H9 (cell line): ENCODE measurements at regions not wholly inside any gene's neighbourhood (a gene's known extent, or its start where the extent isn't known, plus 50 kb on each side); places are given as distances from the start of the nearest gene placed in this dataset.

Experiments used
- DNase-seq: peaks from one replicate; pipeline ENCODE4 v3.0.0-alpha.2; 2017
- H2AFZ ChIP-seq: one replicate; pipeline ENCODE4 v1.6.1; 2013; ENCODE audit warnings: mild to moderate bottlenecking, low read length, control low read depth, moderate library complexity
- H2AK5ac ChIP-seq: 2 replicates; pipeline ENCODE4 v1.6.1; 2013; ENCODE audit warnings: low read length, control low read depth, mixed read lengths; ENCODE audit not compliant: insufficient read length
- H2BK120ac ChIP-seq: one replicate; pipeline ENCODE4 v1.6.1; 2013; ENCODE audit warnings: low read depth, mild to moderate bottlenecking, low read length, control low read depth, inconsistent platforms; ENCODE audit not compliant: poor library complexity, severe bottlenecking
- H2BK12ac ChIP-seq: 2 replicates; pipeline ENCODE4 v1.6.1; 2013; ENCODE audit warnings: low read length, control low read depth, mixed read lengths, low read depth; ENCODE audit not compliant: insufficient read length
- H2BK15ac ChIP-seq: 2 replicates; pipeline ENCODE4 v1.6.1; 2013; ENCODE audit warnings: low read depth, low read length, control low read depth
- H2BK20ac ChIP-seq: one replicate; pipeline ENCODE4 v1.6.1; 2013; ENCODE audit warnings: low read depth, mild to moderate bottlenecking, low read length, control low read depth, inconsistent platforms; ENCODE audit not compliant: poor library complexity, severe bottlenecking
- H2BK5ac ChIP-seq: 2 replicates; pipeline ENCODE4 v1.6.1; 2013; ENCODE audit warnings: low read length, control low read depth, mixed read lengths; ENCODE audit not compliant: insufficient read length
- H3K14ac ChIP-seq: 2 replicates; pipeline ENCODE4 v1.6.1; 2013; ENCODE audit warnings: low read length, control low read depth; ENCODE audit not compliant: insufficient read depth
- H3K18ac ChIP-seq: 2 replicates; pipeline ENCODE4 v1.6.1; 2013; ENCODE audit warnings: low read depth, mild to moderate bottlenecking, mixed read lengths, low read length, control low read depth; ENCODE audit not compliant: insufficient read length
- H3K23ac ChIP-seq: 2 replicates; pipeline ENCODE4 v1.6.1; 2013; ENCODE audit warnings: low read length, control low read depth, mixed read lengths, low read depth; ENCODE audit not compliant: insufficient read length
- H3K23me2 ChIP-seq: 2 replicates; pipeline ENCODE4 v1.6.1; 2013; ENCODE audit warnings: low read depth, mild to moderate bottlenecking, mixed read lengths, low read length, control low read depth; ENCODE audit not compliant: insufficient read length, poor library complexity, severe bottlenecking
- H3K27ac ChIP-seq: 2 replicates; pipeline ENCODE4 v1.5.1; 2013; ENCODE audit warnings: low read length, control low read depth, mixed read lengths, low read depth; ENCODE audit not compliant: insufficient read length
- H3K27me3 ChIP-seq: 2 replicates; pipeline ENCODE4 v1.6.1; 2013; ENCODE audit warnings: low read length, control low read depth, inconsistent platforms; ENCODE audit not compliant: insufficient read depth
- H3K4ac ChIP-seq: 2 replicates; pipeline ENCODE4 v1.6.1; 2013; ENCODE audit warnings: low read depth, mild to moderate bottlenecking, control low read depth, inconsistent platforms, low read length, moderate library complexity
- H3K4me1 ChIP-seq: 2 replicates; pipeline ENCODE4 v1.6.1; 2013; ENCODE audit warnings: low read length, control low read depth, inconsistent platforms; ENCODE audit not compliant: insufficient read depth
- H3K4me2 ChIP-seq: 2 replicates; pipeline ENCODE4 v1.6.1; 2013; ENCODE audit warnings: low read length, control low read depth, mixed read lengths; ENCODE audit not compliant: insufficient read length, insufficient read depth
- H3K56ac ChIP-seq: 2 replicates; pipeline ENCODE4 v1.6.1; 2013; ENCODE audit warnings: low read depth, mild to moderate bottlenecking, mixed read lengths, low read length, control low read depth; ENCODE audit not compliant: insufficient read length
- H3K79me1 ChIP-seq: 2 replicates; pipeline ENCODE4 v1.6.1; 2013; ENCODE audit warnings: low read depth, mild to moderate bottlenecking, moderate library complexity, low read length, control low read depth, inconsistent platforms; ENCODE audit not compliant: insufficient read depth, poor library complexity, severe bottlenecking
- H3K79me2 ChIP-seq: 2 replicates; pipeline ENCODE4 v1.6.1; 2013; ENCODE audit warnings: low read length, control low read depth, inconsistent platforms; ENCODE audit not compliant: insufficient read depth
- H3K9ac ChIP-seq: 2 replicates; pipeline ENCODE4 v1.6.1; 2013; ENCODE audit warnings: low read length, control low read depth, mixed read lengths; ENCODE audit not compliant: insufficient read length; ENCODE audit errors: extremely low read depth
- H3K9me3 ChIP-seq: one replicate; pipeline ENCODE4 v1.6.1; 2013; ENCODE audit warnings: low read depth, low read length, inconsistent platforms; ENCODE audit not compliant: control insufficient read depth
- H3T11ph ChIP-seq: one replicate; pipeline ENCODE4 v1.6.1; 2013; ENCODE audit warnings: mild to moderate bottlenecking, low read length, control low read depth, inconsistent platforms
- H4K20me1 ChIP-seq: one replicate; pipeline ENCODE4 v1.6.1; 2013; ENCODE audit not compliant: control insufficient read depth, insufficient read length, insufficient read depth
- H4K5ac ChIP-seq: 2 replicates; pipeline ENCODE4 v1.6.1; 2013; ENCODE audit warnings: low read depth, mild to moderate bottlenecking, mixed read lengths, low read length, control low read depth; ENCODE audit not compliant: insufficient read length
- H4K8ac ChIP-seq: replicated peaks from 2 replicates; pipeline ENCODE4 v1.6.1; 2013; ENCODE audit warnings: low read length, control low read depth, mixed read lengths, low read depth; ENCODE audit not compliant: insufficient read length
- H4K91ac ChIP-seq: 2 replicates; pipeline ENCODE4 v1.6.1; 2013; ENCODE audit warnings: low read depth, mild to moderate bottlenecking, moderate library complexity, mixed read lengths, low read length, control low read depth; ENCODE audit not compliant: insufficient read length
- H3K27ac Mint-ChIP-seq, 3 experiments: 2 replicates in 2 of 3; 3 replicates in 1 of 3; pipeline ENCODE4 v1.8.0; 2020 to 2021; ENCODE audit warnings: mixed read lengths in 3 of 3, mild to moderate bottlenecking in 1 of 3, moderate library complexity in 1 of 3
- H3K27me3 Mint-ChIP-seq: 2 replicates; pipeline ENCODE4 v1.8.0; 2021; ENCODE audit warnings: low read depth, mild to moderate bottlenecking, moderate library complexity, mixed read lengths
- H3K36me3 Mint-ChIP-seq, 3 experiments: 2 replicates in 2 of 3; 3 replicates in 1 of 3; pipeline ENCODE4 v1.8.0; 2020 to 2021; ENCODE audit warnings: low read depth in 3 of 3, mixed read lengths in 3 of 3; ENCODE audit not compliant: insufficient read depth in 1 of 3
- H3K4me1 Mint-ChIP-seq, 2 experiments: 2 replicates each; pipeline ENCODE4 v1.8.0; 2020; ENCODE audit warnings: mixed read lengths in 2 of 2
- H3K4me3 Mint-ChIP-seq, 2 experiments: 2 replicates in 1 of 2; 3 replicates in 1 of 2; pipeline ENCODE4 v1.8.0; 2020 to 2021; ENCODE audit warnings: mild to moderate bottlenecking in 2 of 2, mixed read lengths in 2 of 2, moderate library complexity in 1 of 2
- H3K9me3 Mint-ChIP-seq, 2 experiments: 2 replicates in 1 of 2; 3 replicates in 1 of 2; pipeline ENCODE4 v1.8.0; 2020; ENCODE audit warnings: mild to moderate bottlenecking in 2 of 2, mixed read lengths in 2 of 2, moderate library complexity in 1 of 2
- WGBS: extraction: QIAGEN DNeasy Blood & Tissue Kit; methylation state at CpG from one replicate; pipeline ENCODE4 v1.1.7; 2013; ENCODE audit warnings: missing lambda C conversion rate, low lambda C conversion rate, mixed read lengths; ENCODE audit not compliant: insufficient read length; ENCODE audit errors: extremely low coverage; 5-methylcytosine and 5-hydroxymethylcytosine counted together
- TF ChIP-seq, protein P1 (sequence below): fragments of 200-600 bp; sonication (generic); conservative IDR thresholded peaks from 3 replicates; pipeline ENCODE4 v1.8.0; 2021; ENCODE audit warnings: antibody characterized with exemption, mild to moderate bottlenecking

DNA sequence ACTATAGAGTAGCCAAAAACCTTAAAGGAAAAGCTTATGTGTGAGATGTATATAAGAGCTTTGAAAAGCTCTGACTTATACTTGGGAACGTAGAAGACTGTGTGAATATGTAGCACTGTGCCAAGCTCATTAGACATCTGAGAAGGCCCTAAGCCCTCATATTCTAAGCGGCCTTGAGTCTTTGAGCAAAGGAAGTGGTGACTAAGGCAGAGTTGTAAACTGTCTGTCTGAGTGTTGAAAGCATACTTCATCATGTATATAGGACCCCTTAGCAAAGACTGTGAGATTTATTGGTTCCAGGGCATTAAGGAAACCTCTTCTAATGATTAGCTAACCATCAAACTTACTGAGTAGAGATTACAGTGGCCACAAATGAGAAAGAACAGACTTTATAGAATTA, 153.3 kb upstream of the LYPLAL1 start:
- no peak overlapping the region for H3K4me2 ChIP-seq
- Mint-ChIP-seq H3K36me3 (no peaks in the 10 kb centered on the region), H3K9me3 (no peaks in the 10 kb centered on the region), H3K4me1 (peaks cover 4 to 11% of the 10 kb centered on the region in 2 experiments; a peak in 2 of 4 replicates), H3K4me3 (no peak overlapping the region), H3K27me3 (no peaks in the 10 kb centered on the region), H3K27ac (no peak overlapping the region)
- H3T11ph ChIP-seq, result no peak overlapping the region
- H3K14ac ChIP-seq, result no peak overlapping the region
- H3K27me3 ChIP-seq, result no peaks in the 10 kb centered on the region
- H3K23me2 ChIP-seq, result no peaks in the 10 kb centered on the region
- H3K9ac ChIP-seq, result no peak overlapping the region
- H2AFZ ChIP-seq, result no peak overlapping the region
- H3K27ac ChIP-seq, result no peak overlapping the region
- no peak overlapping the region for H2BK5ac ChIP-seq
- H3K4ac ChIP-seq, result no peak overlapping the region
- H2BK12ac ChIP-seq, result no peak overlapping the region
- no peak overlapping the region for H2AK5ac ChIP-seq
- no CpG with 5 or more reads among the region's 2 CpGs for WGBS
- H4K91ac ChIP-seq, result no peak overlapping the region
- TF ChIP-seq, protein P1, sequence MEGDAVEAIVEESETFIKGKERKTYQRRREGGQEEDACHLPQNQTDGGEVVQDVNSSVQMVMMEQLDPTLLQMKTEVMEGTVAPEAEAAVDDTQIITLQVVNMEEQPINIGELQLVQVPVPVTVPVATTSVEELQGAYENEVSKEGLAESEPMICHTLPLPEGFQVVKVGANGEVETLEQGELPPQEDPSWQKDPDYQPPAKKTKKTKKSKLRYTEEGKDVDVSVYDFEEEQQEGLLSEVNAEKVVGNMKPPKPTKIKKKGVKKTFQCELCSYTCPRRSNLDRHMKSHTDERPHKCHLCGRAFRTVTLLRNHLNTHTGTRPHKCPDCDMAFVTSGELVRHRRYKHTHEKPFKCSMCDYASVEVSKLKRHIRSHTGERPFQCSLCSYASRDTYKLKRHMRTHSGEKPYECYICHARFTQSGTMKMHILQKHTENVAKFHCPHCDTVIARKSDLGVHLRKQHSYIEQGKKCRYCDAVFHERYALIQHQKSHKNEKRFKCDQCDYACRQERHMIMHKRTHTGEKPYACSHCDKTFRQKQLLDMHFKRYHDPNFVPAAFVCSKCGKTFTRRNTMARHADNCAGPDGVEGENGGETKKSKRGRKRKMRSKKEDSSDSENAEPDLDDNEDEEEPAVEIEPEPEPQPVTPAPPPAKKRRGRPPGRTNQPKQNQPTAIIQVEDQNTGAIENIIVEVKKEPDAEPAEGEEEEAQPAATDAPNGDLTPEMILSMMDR, result no peak
- no peak overlapping the region for H2BK20ac ChIP-seq
- H3K56ac ChIP-seq, result no peak overlapping the region
- no peak overlapping the region for H2BK15ac ChIP-seq
- no peak overlapping the region for H3K18ac ChIP-seq
- no peaks in the 10 kb centered on the region for H3K79me1 ChIP-seq
- no peak overlapping the region for H4K5ac ChIP-seq
- no peak overlapping the region for H2BK120ac ChIP-seq
- H4K20me1 ChIP-seq, result no peaks in the 10 kb centered on the region
- no peaks in the 10 kb centered on the region for H3K4me1 ChIP-seq
- DNase-seq, result no peak
- H3K79me2 ChIP-seq, result no peaks in the 10 kb centered on the region
- H4K8ac ChIP-seq, result no peak overlapping the region
- H3K9me3 ChIP-seq, result no peaks in the 10 kb centered on the region
- H3K23ac ChIP-seq, result no peak overlapping the region
